ENCODE measurements at regions not wholly inside any gene's neighbourhood (a gene's known extent, or its start where the extent isn't known, plus 50 kb on each side); places are given as distances from the start of the nearest gene placed in this dataset.
"Not testable (repeated sequence)": the region's sequence is repeated elsewhere in the genome, so short reads cannot be mapped to it uniquely, and the experiment has no call there.

DNA sequence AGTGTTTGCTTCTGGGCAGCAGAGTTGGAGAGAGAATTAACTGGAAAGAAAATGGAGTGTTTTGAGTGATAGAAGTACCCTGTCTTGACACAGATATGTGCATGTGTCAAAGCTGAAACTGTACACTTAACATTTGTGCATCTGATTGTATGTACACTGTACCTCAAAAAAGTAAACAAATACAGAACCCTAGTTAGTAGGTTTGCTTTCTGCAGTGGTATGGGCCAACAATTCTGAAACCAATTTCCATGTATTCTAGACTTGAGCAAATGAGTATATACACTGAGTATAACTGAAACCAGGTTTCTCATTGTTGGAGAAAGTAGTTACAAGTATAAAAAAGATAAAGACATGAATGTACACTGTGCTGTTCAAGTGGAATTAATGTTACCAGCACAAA is 52.4 kb downstream of the ELAPOR2 start:
- DNase-seq: no peak

- DNase-seq: no peak
These were observed 54.5 kb downstream of the ELAPOR2 start for GRCh38 chr7:87004956-87005355.

DNA sequence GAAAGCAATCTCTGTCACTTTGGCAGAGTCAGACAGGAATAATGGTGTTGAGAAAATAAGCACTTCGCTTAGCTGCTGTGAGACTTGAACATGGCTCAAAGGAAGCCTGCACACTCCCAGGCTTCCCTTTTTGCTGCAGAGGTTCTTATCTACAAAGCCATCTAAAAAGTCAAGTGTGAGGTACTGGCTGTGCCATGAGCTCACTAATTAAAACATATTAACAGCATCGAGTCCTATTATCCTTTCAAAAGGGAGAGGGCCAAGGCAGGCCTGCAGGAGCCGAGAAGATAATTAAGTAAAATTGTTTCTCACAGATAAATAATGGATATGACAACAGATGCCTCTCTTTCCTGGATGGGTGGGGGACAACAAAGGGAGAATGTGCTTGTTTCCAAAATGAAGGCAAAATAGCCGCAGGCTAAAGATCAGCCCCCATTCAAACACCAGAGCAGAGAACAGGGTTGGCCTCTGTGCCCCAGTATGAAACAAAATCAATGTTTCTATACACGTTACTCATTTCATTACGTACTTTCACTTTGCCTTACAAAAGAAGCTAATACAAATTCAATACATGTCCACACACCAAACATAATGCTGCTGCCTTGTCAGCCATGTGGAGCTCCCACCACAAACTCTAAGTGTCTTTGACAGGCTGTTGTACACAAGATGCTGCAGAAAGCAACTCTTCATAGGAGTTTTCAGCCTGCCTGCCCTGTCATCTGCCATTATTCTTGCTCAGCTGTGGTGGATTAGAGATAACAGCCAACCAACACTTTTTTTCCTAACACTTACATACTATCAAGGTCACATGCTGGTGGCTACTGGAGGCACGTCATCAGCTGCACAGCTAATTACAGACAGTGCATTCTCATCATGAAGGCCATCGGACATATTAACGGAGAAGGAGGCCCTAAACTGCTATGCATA is 55.3 kb downstream of the ELAPOR2 start:
- DNase-seq: no peak

GRCh38 chr7:87001214-87001613 is 58.2 kb downstream of the ELAPOR2 start:
- DNase-seq: no peak

GRCh38 chr7:87000344-87000743 is 59.1 kb downstream of the ELAPOR2 start:
- DNase-seq: peak; percentile 23

GRCh38 chr7:86999750-87000149 is 59.7 kb downstream of the ELAPOR2 start:
- no peak for DNase-seq

DNA sequence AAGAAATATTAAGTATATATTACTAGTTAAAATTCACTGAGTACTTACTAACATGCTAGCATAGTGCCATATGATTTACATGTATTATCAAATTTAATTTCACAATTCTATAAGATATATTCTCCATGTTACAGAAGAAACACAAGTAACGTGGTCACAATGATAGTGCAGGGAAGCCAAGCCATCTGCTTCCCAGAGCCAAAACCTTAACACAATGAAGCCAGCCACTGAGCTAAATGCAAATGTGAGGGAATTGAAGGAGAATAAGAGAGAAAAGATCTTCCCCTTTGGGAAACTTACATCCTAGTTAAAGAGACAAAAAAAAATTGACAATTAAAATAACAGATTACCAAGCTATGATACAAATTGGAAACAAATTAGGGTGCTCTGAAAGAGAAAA is 63.6 kb downstream of the ELAPOR2 start:
- DNase-seq: no peak

DNA sequence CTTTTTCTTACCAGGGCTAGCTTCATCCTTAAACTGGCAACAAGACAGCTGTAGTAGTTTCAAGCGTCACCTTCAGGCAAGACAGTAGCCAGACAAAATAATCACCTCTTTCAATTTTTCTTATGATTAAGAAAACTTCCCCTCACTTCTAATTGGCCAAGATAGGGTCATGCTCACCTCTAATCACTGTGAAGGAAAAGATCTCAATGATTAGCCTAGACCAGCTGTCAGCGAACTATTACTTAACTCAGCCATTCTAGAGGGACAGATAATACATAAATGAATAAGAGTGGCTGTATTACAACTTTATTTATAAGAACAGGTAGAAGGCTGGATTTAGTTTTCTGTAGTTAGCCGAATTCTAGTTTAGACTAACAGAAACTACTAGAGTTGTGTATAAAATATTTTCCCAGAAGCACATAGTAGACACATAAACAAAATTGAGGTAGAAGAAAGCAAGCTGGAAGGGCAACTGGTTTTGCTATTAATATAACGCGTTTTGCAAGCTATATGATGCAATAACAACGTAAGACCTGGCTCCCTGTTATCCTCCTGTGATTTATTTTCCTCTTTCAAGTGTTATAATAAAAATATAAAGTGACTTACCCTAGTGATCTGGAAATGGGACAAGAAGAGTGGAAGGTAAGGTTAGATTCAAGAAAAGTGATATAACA is 64.3 kb downstream of the ELAPOR2 start:
- no peak for DNase-seq

GRCh38 chr7:86991771-86992191 is 67.7 kb downstream of the ELAPOR2 start:
- DNase-seq: no peak

GRCh38 chr7:86991093-86991769 is 68.2 kb downstream of the ELAPOR2 start:
- no peak for DNase-seq

- DNase-seq: no peak
These were observed 70.0 kb downstream of the ELAPOR2 start for GRCh38 chr7:86989407-86989806.

DNA sequence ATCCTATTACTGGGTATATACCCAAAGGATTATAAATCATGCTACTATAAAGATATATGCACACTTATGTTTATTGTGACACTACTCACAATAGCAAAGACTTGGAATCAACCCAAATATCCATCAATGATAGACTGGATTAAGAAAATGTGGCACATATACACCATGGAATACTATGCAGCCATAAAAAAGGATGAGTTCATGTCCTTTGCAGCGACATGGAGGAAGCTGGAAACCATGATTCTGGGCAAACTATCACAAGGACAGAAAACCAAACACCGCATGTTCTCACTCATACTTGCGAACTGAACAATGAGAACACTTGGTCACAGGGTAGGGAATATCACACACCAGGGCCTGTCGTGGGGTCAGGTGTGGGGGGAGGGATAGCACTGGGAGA is 71.6 kb downstream of the ELAPOR2 start:
- DNase-seq: not testable (repeated sequence)

DNA sequence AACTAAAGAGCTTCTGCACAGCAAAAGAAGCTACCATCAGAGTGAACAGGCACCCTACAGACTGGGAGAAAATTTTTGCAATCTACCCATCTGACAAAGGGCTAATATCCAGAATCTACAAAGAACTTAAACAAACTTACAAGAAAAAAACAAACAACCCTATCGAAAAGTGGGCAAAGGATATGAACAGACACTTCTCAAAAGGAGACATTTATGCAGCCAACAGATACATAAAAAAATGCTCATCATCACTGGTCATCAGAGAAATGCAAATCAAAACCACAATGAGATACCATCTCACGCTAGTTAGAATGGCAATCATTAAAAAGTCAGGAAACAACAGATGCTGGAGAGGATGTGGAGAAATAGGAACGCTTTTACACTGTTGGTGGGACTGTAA is 72.1 kb downstream of the ELAPOR2 start:
- not testable (repeated sequence) for DNase-seq

DNA sequence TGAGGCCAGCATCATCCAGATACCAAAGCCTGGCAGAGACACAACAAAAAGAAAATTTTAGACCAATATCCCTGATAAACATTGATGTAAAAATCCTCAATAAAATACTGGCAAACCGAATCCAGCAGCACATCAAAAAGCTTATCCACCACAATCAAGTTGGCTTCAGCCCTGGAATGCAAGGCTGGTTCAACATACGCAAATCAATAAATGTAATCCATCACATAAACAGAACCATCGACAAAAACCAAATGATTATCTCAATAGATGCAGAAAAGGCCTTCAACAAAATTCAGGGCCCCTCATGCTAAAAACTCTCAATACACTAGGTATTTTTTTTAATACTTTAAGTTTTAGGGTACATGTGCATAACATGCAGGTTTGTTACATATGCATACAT is 74.1 kb downstream of the ELAPOR2 start:
- not testable (repeated sequence) for DNase-seq

DNA sequence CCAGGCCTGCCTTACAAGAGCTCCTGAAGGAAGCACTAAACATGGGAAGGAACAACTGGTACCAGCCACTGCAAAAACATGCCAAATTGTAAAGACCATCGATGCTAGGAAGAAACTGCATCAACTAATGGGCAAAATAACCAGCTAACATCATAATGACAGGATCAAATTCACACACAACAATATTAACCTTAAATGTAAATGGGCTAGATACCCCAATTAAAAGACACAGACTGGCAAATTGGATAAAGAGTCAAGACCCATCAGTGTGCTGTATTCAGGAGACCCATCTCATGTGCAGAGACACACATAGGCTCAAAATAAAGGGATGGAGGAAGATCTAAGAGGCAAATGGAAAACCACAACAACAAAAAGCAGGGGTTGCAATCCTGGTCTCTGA is 75.8 kb downstream of the ELAPOR2 start:
- not testable (repeated sequence) for DNase-seq

- not testable (repeated sequence) for DNase-seq
These were observed 77.5 kb downstream of the ELAPOR2 start for GRCh38 chr7:86981937-86982336.

DNA sequence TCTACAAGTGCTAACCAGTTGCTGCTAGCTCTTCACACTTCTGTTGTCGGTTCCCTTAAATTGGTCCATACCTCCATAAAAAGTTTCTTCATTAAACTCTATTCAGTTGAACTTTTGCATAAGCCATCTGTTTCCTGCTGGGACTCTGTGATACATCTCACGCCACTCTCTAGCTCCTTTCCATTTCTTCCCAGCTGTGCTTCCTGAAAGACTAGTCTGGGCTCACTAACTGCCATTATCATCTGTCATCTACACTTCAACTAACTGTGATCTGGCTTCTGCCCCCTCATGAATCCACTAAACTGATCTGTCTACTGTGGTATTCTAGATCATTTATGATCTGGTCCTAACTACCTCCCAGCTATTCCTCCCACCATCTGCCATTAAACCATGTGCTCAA is 78.3 kb downstream of the ELAPOR2 start:
- DNase-seq: no peak

- no peak for DNase-seq
These were observed 79.2 kb downstream of the ELAPOR2 start for GRCh38 chr7:86980223-86980622.

GRCh38 chr7:86978808-86979506 is 80.5 kb downstream of the ELAPOR2 start:
- DNase-seq: no peak

DNA sequence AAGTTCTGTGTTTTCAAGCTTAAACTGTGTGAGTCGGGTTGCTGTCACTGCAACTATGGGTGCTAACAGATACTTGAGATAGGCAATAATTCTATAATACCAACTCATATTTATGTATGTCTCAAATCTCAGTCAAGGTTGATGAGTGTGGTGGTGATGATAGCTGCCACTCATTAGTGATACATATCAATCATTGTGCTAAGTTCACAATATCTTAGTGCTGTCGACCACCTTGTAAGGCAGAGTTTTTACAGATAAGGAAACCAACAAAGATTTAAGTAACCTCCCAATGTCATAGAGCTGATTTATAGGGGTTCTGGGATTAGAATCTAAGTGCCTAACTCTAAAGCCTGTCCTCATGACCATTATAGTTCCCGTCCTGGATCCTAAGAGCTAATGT is 82.5 kb downstream of the ELAPOR2 start:
- DNase-seq: no peak

DNA sequence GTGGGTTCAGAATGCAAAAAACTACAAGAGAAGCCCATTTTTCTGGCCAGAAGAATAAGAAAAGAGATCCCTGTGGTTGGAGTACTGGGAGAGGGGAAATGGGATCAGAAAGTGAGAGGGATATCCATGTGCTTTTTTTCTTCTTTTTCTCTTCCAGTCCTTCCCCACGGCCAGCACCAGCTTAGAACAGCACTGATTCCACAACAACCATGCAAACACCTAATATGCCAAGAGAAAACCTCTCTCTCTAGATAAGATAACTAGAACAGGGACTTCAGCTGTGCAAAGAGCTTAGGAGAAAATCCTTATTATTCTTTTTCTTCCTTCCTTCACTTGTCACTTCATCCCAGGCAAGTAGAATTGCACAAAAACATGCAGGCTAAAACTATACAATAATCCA is 83.5 kb downstream of the ELAPOR2 start:
- DNase-seq: no peak

- DNase-seq: no peak
These were observed 84.0 kb downstream of the ELAPOR2 start for GRCh38 chr7:86975449-86975848.

DNA sequence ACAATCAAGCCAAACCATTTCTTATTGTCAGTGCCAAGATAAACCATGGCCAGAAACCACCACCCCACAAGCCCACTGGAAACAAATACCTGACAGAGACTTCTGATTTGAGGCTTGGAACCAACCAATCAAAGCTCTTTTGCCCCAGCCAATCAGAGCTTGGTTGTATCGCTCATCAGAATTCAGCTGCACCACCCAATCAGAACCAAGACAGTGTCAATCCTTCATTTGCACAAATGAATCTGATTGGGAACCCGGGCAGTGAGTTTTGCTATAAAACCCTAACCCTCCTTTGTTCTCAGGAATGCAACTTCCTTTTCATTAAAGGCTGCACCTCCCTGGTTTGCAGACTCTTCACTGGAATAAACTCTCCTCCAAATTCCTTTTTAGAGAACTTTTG is 87.4 kb downstream of the ELAPOR2 start:
- DNase-seq: no peak
